RWPE2 (cell line): ENCODE measurements at regions not wholly inside any gene's neighbourhood (a gene's known extent, or its start where the extent isn't known, plus 50 kb on each side); places are given as distances from the start of the nearest gene placed in this dataset.

Experiments
- ATAC-seq: fragments of 200-7000 bp; cut with Tn5 transposase; 3 replicates; pipeline ENCODE4 v1.9.1; 2021; ENCODE audit warnings: low read depth
- DNase-seq: peaks from one replicate; pipeline ENCODE4 v3.0.0-alpha.2; 2020; ENCODE audit warnings: low spot score
- H3K27ac ChIP-seq: fragments of 450-650 bp; 2 replicates; pipeline ENCODE4 v1.5.1; 2017; ENCODE audit warnings: mild to moderate bottlenecking; ENCODE audit not compliant: poor library complexity, severe bottlenecking
- H3K27me3 ChIP-seq: fragments of 250-450 bp; sonication (Bioruptor Pico); 2 replicates; pipeline ENCODE4 v1.5.1; 2021; ENCODE audit warnings: mild to moderate bottlenecking, moderate library complexity; ENCODE audit not compliant: insufficient read depth, poor library complexity, severe bottlenecking
- H3K36me3 ChIP-seq: fragments of 250-450 bp; sonication (Bioruptor Pico); 2 replicates; pipeline ENCODE4 v1.5.1; 2020; ENCODE audit warnings: low read depth, mild to moderate bottlenecking, moderate library complexity
- H3K4me1 ChIP-seq: fragments of 250-450 bp; sonication (Bioruptor Pico); 2 replicates; pipeline ENCODE4 v1.5.1; 2021; ENCODE audit warnings: mild to moderate bottlenecking, moderate library complexity; ENCODE audit not compliant: insufficient read depth, poor library complexity, severe bottlenecking
- H3K4me3 ChIP-seq: fragments of 250-450 bp; sonication (Bioruptor Pico); 2 replicates; pipeline ENCODE4 v1.5.1; 2021; ENCODE audit warnings: mild to moderate bottlenecking, moderate library complexity; ENCODE audit not compliant: severe bottlenecking
- H3K9me3 ChIP-seq: fragments of 250-450 bp; sonication (Bioruptor Pico); 2 replicates; pipeline ENCODE4 v1.5.1; 2021; ENCODE audit warnings: mild to moderate bottlenecking, moderate library complexity; ENCODE audit not compliant: severe bottlenecking
- TF ChIP-seq, protein P1 (sequence below): fragments of 450-650 bp; IDR thresholded peaks from one replicate; pipeline ENCODE4 v1.5.1; 2017; ENCODE audit warnings: mild to moderate bottlenecking, moderate library complexity; ENCODE audit not compliant: poor library complexity, severe bottlenecking

DNA sequence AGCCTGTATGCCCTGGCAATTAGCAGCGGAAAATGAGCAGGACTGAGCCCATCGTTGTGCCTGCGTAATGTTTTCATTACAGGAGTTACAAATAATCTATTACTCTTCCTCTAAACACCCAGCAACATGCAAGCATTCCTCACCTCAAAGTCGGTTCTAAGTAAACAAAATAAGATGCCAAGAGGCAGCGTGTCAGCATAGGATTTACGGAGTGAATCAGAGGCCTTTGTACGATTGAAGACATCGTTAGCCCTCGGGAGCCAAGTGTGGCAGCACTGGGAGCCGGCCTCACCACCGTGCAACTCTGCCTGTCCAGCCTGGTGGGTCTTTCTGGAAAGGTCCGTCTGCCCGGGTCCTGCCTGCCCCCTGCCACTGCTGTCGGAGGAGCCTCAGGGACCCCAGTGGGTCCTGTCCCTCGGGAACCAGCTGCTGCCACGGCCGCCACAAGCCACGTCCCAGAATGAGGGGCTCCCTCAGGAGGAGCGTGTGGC, 80.1 kb upstream of the CTDP1 start:
- TF ChIP-seq, protein P1, sequence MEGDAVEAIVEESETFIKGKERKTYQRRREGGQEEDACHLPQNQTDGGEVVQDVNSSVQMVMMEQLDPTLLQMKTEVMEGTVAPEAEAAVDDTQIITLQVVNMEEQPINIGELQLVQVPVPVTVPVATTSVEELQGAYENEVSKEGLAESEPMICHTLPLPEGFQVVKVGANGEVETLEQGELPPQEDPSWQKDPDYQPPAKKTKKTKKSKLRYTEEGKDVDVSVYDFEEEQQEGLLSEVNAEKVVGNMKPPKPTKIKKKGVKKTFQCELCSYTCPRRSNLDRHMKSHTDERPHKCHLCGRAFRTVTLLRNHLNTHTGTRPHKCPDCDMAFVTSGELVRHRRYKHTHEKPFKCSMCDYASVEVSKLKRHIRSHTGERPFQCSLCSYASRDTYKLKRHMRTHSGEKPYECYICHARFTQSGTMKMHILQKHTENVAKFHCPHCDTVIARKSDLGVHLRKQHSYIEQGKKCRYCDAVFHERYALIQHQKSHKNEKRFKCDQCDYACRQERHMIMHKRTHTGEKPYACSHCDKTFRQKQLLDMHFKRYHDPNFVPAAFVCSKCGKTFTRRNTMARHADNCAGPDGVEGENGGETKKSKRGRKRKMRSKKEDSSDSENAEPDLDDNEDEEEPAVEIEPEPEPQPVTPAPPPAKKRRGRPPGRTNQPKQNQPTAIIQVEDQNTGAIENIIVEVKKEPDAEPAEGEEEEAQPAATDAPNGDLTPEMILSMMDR: no peak
- Histone ChIP-seq H3K4me1 (peaks cover 7% of the 10 kb centered on the region), H3K4me3 (no peak overlapping the region), H3K27me3 (peaks cover 27% of the 10 kb centered on the region), H3K27ac (no peak overlapping the region), H3K36me3 (no peaks in the 10 kb centered on the region), H3K9me3 (no peaks in the 10 kb centered on the region)
- DNase-seq: peak; percentile 43
- ATAC-seq: peak; percentile 93

DNA sequence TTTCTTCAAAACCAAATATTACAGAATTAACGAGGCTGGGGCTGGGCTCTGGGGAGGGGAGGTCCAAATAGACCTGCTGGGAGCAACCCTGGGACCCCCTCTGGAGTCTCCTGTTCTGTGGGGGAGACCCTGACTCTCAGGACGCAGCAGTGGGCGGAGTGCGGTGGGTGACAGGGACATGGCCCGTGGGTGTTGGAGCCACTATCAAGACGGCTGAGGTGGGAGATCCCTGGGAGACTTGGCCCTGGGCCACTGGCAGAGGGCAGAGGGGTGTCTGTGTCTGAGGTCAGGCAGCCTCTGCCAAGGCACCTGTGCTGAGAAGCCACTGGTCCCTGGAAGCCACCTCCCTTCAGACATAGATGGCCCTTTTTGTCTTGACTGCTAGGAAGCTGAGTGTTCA, 79.5 kb upstream of the CTDP1 start:
- H3K4me1 ChIP-seq: peaks cover 7% of the 10 kb centered on the region
- H3K4me3 ChIP-seq: no peak overlapping the region
- peak; percentile 47 for DNase-seq
- TF ChIP-seq, protein P1: no peak
- H3K36me3 ChIP-seq: no peaks in the 10 kb centered on the region
- no peaks in the 10 kb centered on the region for H3K9me3 ChIP-seq
- H3K27me3 ChIP-seq: peaks cover 20% of the 10 kb centered on the region
- no peak overlapping the region for H3K27ac ChIP-seq
- no peak for ATAC-seq

DNA sequence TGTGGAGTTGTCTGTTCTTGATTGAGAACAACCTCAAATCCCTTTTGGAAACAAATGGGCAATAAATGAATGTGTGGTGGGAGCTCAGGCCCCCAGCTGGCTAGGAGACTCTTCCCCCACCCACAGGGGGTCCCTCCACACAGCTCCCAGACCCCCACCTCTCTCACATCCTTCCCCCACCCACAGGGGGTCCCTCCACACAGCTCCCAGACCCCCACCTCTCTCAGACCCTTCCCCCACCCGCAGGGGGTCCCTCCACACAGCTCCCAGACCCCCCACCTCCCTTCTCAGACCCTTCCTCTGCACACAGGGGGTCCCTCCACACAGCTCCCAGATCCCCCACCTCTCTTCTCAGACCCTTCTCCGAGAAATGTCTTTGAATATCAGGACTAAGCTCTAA, 79.0 kb upstream of the CTDP1 start:
- no peak for DNase-seq
- Histone ChIP-seq H3K36me3 (no peaks in the 10 kb centered on the region), H3K27me3 (peaks cover 15% of the 10 kb centered on the region), H3K4me3 (no peak overlapping the region), H3K9me3 (no peaks in the 10 kb centered on the region), H3K4me1 (peaks cover 7% of the 10 kb centered on the region), H3K27ac (no peak overlapping the region)
- no peak for ATAC-seq
- TF ChIP-seq, protein P1: no peak

DNA sequence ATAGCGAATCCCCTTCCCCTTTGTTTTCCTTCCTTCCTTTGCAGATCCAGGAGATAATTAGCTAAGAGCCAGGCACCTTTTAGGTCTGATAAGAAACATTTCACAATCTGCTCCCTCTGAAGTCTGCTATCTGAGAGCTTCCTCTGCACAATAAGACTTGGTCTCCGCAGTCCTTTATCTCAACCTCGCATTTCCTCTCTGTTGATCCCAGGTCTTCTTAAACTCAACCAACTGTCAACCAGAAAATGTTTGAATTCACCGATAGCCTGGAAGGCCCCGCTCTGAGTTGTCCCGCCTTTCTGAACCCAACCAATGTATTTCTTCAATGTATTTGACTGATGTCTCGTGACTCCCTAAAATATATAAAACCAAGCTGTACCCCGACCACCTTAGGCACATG, 78.4 kb upstream of the CTDP1 start:
- peaks cover 9% of the 10 kb centered on the region for H3K27me3 ChIP-seq
- ATAC-seq (no peak), DNase-seq (no peak)
- H3K27ac ChIP-seq: no peak overlapping the region
- no peaks in the 10 kb centered on the region for H3K9me3 ChIP-seq
- peaks cover 7% of the 10 kb centered on the region for H3K4me1 ChIP-seq
- no peak overlapping the region for H3K4me3 ChIP-seq
- TF ChIP-seq, protein P1: no peak
- H3K36me3 ChIP-seq: no peaks in the 10 kb centered on the region

DNA sequence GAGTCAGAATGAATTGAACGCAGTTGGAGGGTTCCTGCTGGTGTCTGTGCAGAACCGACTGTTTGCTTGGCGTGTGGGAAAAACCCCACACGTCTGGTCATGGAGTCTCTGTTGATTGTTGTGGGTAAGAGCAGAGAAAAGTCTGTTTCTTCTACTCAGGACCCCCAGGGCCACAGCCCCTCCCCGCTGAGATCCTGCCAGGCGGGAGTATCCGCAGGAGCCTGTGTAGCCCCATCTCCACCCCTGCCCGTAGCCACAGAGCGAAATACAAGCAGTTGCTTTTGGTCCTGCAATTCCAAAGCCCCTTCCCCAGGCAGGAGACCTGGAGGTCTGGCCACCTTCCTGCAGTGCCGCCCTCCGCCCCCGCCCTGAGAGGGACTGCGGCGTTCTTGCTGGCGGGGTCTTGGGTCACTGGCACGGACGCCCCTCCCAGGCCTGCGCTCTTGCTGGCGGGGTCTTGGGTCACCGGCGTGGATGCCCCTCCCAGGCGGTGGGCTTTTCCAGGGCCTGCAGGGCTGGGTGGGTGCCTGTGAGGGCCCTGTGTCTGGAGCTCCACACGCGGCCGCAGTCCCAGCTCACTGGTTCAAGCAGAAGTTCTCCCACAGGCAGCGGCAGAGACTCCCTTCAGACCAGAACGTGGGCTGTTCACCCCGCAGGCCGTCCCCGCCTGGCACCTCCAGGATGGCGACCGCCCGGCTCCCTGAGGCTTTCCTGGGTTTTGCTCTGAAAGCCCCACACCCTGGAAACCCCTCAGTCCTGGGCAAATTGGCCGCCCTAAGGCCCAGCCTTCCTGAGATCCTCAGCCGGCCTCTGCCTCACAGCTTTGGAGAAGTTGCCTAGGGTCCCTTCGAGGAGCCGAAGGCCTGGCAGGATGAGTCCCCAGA, 76.0 kb upstream of the CTDP1 start:
- H3K9me3 ChIP-seq: no peaks in the 10 kb centered on the region
- peaks cover 7% of the 10 kb centered on the region for H3K4me1 ChIP-seq
- ATAC-seq: no peak
- no peaks in the 10 kb centered on the region for H3K27me3 ChIP-seq
- H3K36me3 ChIP-seq: no peaks in the 10 kb centered on the region
- H3K27ac ChIP-seq: no peak overlapping the region
- no peak overlapping the region for H3K4me3 ChIP-seq
- TF ChIP-seq, protein P1: no peak
- DNase-seq: peak; percentile 64
